ENCODE measurements at regions not wholly inside any gene's neighbourhood (a gene's known extent, or its start where the extent isn't known, plus 50 kb on each side); places are given as distances from the start of the nearest gene placed in this dataset.

DNA sequence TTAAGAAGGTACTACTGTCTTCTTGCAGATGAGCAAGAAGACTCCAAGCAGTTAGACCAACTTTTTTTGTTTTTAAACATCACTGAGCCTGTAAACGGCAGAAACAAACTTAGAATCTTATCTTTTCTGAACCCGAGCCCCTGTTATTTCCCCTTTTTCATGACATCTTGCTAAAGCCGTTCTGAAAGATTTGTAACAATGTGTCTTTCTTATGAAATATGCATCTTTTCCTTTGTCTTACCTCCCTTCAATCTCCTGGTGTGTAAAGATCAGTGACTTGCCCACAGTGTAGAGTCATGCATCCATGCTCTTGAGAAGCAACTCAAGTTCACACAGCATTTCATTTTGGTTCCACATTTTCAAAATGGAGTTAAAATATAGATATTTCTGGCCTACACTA, 288.8 kb upstream of the CELF4 start:
- CTCF ChIA-PET (ENCODE audit: partially characterized antibody) = no interaction called here
- Histone ChIP-seq H3K79me2 (ENCODE audit: control insufficient read depth in 1 of 2, insufficient read depth in 2 of 2, low read length in 2 of 2) (no peaks in the 10 kb centered on the region), H3K4me2 (ENCODE audit: insufficient read depth in 1 of 2, low read depth in 2 of 2, low read length in 2 of 2) (no peak overlapping the region), H3K56ac (replicated peaks; ENCODE audit: insufficient read length, low read depth, low read length) (no peak overlapping the region), H2BK20ac (ENCODE audit: low read length) (no peak overlapping the region), H3K4ac (replicated peaks; ENCODE audit: insufficient read length, low read depth, low read length) (no peak overlapping the region), H3K9ac (replicated peaks in 1 of 4; ENCODE audit: extremely low read depth in 1 of 4, low read depth in 3 of 4, low read length in 3 of 4) (no peak overlapping the region), H4K91ac (replicated peaks; ENCODE audit: insufficient read length, low read length) (no peak overlapping the region), H3K27ac (ENCODE audit: low read depth, low read length) (no peak overlapping the region), H2BK12ac (ENCODE audit: low read depth, low read length) (no peak overlapping the region), H2AK5ac (ENCODE audit: low read depth, low read length) (no peak overlapping the region), H3K36me3 (ENCODE audit: control insufficient read depth in 2 of 4, insufficient read depth in 4 of 4, low read length in 3 of 4) (no peaks in the 10 kb centered on the region), H4K20me1 (replicated peaks in 1 of 2; ENCODE audit: control insufficient read depth in 1 of 2, insufficient read depth in 2 of 2, low read length in 2 of 2) (no peaks in the 10 kb centered on the region), H4K5ac (ENCODE audit: insufficient read length, low read depth, low read length) (no peak overlapping the region), H3K14ac (ENCODE audit: insufficient read length) (no peak overlapping the region), H2BK15ac (ENCODE audit: low read length) (no peak overlapping the region), H4K8ac (ENCODE audit: extremely low read depth, insufficient read depth, low read length) (no peak overlapping the region), H3K18ac (ENCODE audit: extremely low read depth, low read length) (no peak overlapping the region), H3K23me2 (ENCODE audit: low read depth, low read length) (no peaks in the 10 kb centered on the region), H3K4me1 (replicated peaks in 1 of 4; ENCODE audit: control insufficient read depth in 3 of 4, insufficient read depth in 4 of 4, low read length in 3 of 4) (no peaks in the 10 kb centered on the region), H3K27me3 (replicated peaks in 1 of 4; ENCODE audit: control insufficient read depth in 3 of 4, extremely low read depth in 1 of 4, insufficient read depth in 3 of 4, low read length in 3 of 4) (no peaks in the 10 kb centered on the region), H2BK5ac (ENCODE audit: low read depth, low read length) (no peak overlapping the region), H3K79me1 (ENCODE audit: low read depth, low read length) (no peaks in the 10 kb centered on the region), H2BK120ac (replicated peaks; ENCODE audit: low read depth, low read length) (no peak overlapping the region), H3K4me3 (ENCODE audit: extremely low read depth in 1 of 4, insufficient read depth in 2 of 4, low read depth in 3 of 4, low read length in 4 of 4) (no peak overlapping the region), H3K23ac (ENCODE audit: insufficient read length) (no peak overlapping the region), H3K9me3 (ENCODE audit: insufficient read depth in 2 of 2, low read depth in 1 of 2, low read length in 1 of 2) (0 out of 4 replicates have a peak, but pooled peaks cover 0 to 2% of the 10 kb centered on the region in 2 experiments), H2AFZ (ENCODE audit: low read length) (no peak overlapping the region)
- FAIRE-seq (no peak), DNase-seq (ENCODE audit: low read depth in 1 of 2, low spot score in 2 of 2) (no peak)
- POLR2A ChIA-PET (ENCODE audit: partially characterized antibody) = no interaction called here
- WGBS, 2 experiments (ENCODE audit: extremely low coverage in 1 of 2, insufficient coverage in 1 of 2, insufficient read length in 1 of 2, insufficient replicate concordance in 2 of 2, low coverage in 1 of 2, low lambda C conversion rate in 2 of 2, missing lambda C conversion rate in 1 of 2) = 91% methylated on average over 3 of the region's 3 CpGs; no CpG with 5 or more reads in 1 of the 2 experiments
- TF ChIP-seq RAD21 (IDR thresholded peaks at IDR 0.05 in 1 of 2, conservative IDR thresholded peaks at IDR 0.05 in 1 of 2; ENCODE audit: low read depth in 2 of 2, low read length in 2 of 2) (no peak), PHF8 (conservative IDR thresholded peaks at IDR 0.05; ENCODE audit: low read depth, low read length) (no peak), EGR1 (IDR thresholded peaks at IDR 0.05; ENCODE audit: borderline replicate concordance, low read depth, low read length) (no peak), SP2 (IDR thresholded peaks at IDR 0.05; ENCODE audit: low read length) (no peak), ASH2L (IDR thresholded peaks at IDR 0.05; ENCODE audit: low read length) (no peak), POLR2AphosphoS5 (IDR thresholded peaks at IDR 0.05; ENCODE audit: low read depth, low read length) (no peak), RXRA (IDR thresholded peaks at IDR 0.05; ENCODE audit: insufficient read depth, low read depth, low read length) (no peak), YY1 (IDR thresholded peaks at IDR 0.05; ENCODE audit: low read depth, low read length) (no peak), SIX5 (IDR thresholded peaks at IDR 0.05; ENCODE audit: low read depth, low read length) (no peak)
- TF ChIP-seq, protein P1, sequence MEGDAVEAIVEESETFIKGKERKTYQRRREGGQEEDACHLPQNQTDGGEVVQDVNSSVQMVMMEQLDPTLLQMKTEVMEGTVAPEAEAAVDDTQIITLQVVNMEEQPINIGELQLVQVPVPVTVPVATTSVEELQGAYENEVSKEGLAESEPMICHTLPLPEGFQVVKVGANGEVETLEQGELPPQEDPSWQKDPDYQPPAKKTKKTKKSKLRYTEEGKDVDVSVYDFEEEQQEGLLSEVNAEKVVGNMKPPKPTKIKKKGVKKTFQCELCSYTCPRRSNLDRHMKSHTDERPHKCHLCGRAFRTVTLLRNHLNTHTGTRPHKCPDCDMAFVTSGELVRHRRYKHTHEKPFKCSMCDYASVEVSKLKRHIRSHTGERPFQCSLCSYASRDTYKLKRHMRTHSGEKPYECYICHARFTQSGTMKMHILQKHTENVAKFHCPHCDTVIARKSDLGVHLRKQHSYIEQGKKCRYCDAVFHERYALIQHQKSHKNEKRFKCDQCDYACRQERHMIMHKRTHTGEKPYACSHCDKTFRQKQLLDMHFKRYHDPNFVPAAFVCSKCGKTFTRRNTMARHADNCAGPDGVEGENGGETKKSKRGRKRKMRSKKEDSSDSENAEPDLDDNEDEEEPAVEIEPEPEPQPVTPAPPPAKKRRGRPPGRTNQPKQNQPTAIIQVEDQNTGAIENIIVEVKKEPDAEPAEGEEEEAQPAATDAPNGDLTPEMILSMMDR (IDR thresholded peaks at IDR 0.05; ENCODE audit: control extremely low read depth in 1 of 3, insufficient read depth in 1 of 3, low read depth in 1 of 3, low read length in 3 of 3) = no peak

All from H1 (cell line).